ENCODE measurements at regions not wholly inside any gene's neighbourhood (a gene's known extent, or its start where the extent isn't known, plus 50 kb on each side); places are given as distances from the start of the nearest gene placed in this dataset.
"Not testable (repeated sequence)": the region's sequence is repeated elsewhere in the genome, so short reads cannot be mapped to it uniquely, and the experiment has no call there.

GRCh38 chr4:170627418-170627817 lies 537.7 kb upstream of the AADAT start:
- no peak for DNase-seq (ENCODE audit: low read depth, low spot score)

- DNase-seq (ENCODE audit: low read depth, low spot score), result no peak
These were observed 534.1 kb upstream of the AADAT start for GRCh38 chr4:170623899-170624298.

- no peak for DNase-seq (ENCODE audit: low read depth, low spot score)
These were observed 520.7 kb upstream of the AADAT start for GRCh38 chr4:170610434-170610833.

- no peak for DNase-seq (ENCODE audit: low read depth, low spot score)
These were observed 510.1 kb upstream of the AADAT start for GRCh38 chr4:170599894-170600293.

- no peak for DNase-seq (ENCODE audit: low read depth, low spot score)
These were observed 501.3 kb upstream of the AADAT start for GRCh38 chr4:170591076-170591475.

- no peak for DNase-seq (ENCODE audit: low read depth, low spot score)
These were observed 499.9 kb upstream of the AADAT start for GRCh38 chr4:170589597-170590191.

GRCh38 chr4:170581969-170582368 lies 492.2 kb upstream of the AADAT start:
- no peak for DNase-seq (ENCODE audit: low read depth, low spot score)

- no peak for DNase-seq (ENCODE audit: low read depth, low spot score)
These were observed 491.6 kb upstream of the AADAT start for GRCh38 chr4:170581322-170581721.

- no peak for DNase-seq (ENCODE audit: low read depth, low spot score)
These were observed 490.9 kb upstream of the AADAT start for GRCh38 chr4:170580651-170581050.

GRCh38 chr4:170538821-170539473 lies 449.2 kb upstream of the AADAT start:
- DNase-seq (ENCODE audit: low read depth, low spot score), result no peak

- no peak for DNase-seq (ENCODE audit: low read depth, low spot score)
These were observed 440.3 kb upstream of the AADAT start for GRCh38 chr4:170529748-170530722.

GRCh38 chr4:170526471-170526870 lies 436.7 kb upstream of the AADAT start:
- no peak for DNase-seq (ENCODE audit: low read depth, low spot score)

- DNase-seq (ENCODE audit: low read depth, low spot score), result no peak
These were observed 432.7 kb upstream of the AADAT start for GRCh38 chr4:170522427-170522970.

- no peak for DNase-seq (ENCODE audit: low read depth, low spot score)
These were observed 407.9 kb upstream of the AADAT start for GRCh38 chr4:170497689-170498088.

- DNase-seq (ENCODE audit: low read depth, low spot score), result no peak
These were observed 407.4 kb upstream of the AADAT start for GRCh38 chr4:170497112-170497511.

- no peak for DNase-seq (ENCODE audit: low read depth, low spot score)
These were observed 402.2 kb upstream of the AADAT start for GRCh38 chr4:170491981-170492380.

GRCh38 chr4:170476351-170476750 lies 386.6 kb upstream of the AADAT start:
- DNase-seq (ENCODE audit: low read depth, low spot score), result no peak

- DNase-seq (ENCODE audit: low read depth, low spot score), result no peak
These were observed 375.7 kb upstream of the AADAT start for GRCh38 chr4:170465429-170465828.

- DNase-seq (ENCODE audit: low read depth, low spot score), result no peak
These were observed 374.9 kb upstream of the AADAT start for GRCh38 chr4:170464614-170465197.

- DNase-seq (ENCODE audit: low read depth, low spot score), result no peak
These were observed 357.0 kb upstream of the AADAT start for GRCh38 chr4:170446782-170447181.

GRCh38 chr4:170441146-170441545 lies 351.4 kb upstream of the AADAT start:
- not testable (repeated sequence) for DNase-seq (ENCODE audit: low read depth, low spot score)

- no peak for DNase-seq (ENCODE audit: low read depth, low spot score)
These were observed 339.2 kb upstream of the AADAT start for GRCh38 chr4:170428929-170429328.
